PC-9 (cell line): ENCODE measurements at regions not wholly inside any gene's neighbourhood (a gene's known extent, or its start where the extent isn't known, plus 50 kb on each side); places are given as distances from the start of the nearest gene placed in this dataset.

Experiments used
- CTCF ChIP-seq: fragments of 200-600 bp; sonication (generic); conservative IDR thresholded peaks from 2 replicates; pipeline ENCODE4 v1.6.1; 2017; ENCODE audit warnings: mixed run types, antibody characterized with exemption, mild to moderate bottlenecking, moderate library complexity
- EZH2 ChIP-seq: fragments of 200-600 bp; sonication (generic); IDR thresholded peaks from 2 replicates; pipeline ENCODE4 v1.8.0; 2017; ENCODE audit warnings: antibody characterized with exemption, low read depth

GRCh38 chr4:115865736-115866135 lies 752.3 kb upstream of the NDST4 start:
- TF ChIP-seq CTCF (no peak), EZH2 (no peak)
